ENCODE measurements at regions not wholly inside any gene's neighbourhood (a gene's known extent, or its start where the extent isn't known, plus 50 kb on each side); places are given as distances from the start of the nearest gene placed in this dataset.
"Not testable (repeated sequence)": the region's sequence is repeated elsewhere in the genome, so short reads cannot be mapped to it uniquely, and the experiment has no call there.

DNA sequence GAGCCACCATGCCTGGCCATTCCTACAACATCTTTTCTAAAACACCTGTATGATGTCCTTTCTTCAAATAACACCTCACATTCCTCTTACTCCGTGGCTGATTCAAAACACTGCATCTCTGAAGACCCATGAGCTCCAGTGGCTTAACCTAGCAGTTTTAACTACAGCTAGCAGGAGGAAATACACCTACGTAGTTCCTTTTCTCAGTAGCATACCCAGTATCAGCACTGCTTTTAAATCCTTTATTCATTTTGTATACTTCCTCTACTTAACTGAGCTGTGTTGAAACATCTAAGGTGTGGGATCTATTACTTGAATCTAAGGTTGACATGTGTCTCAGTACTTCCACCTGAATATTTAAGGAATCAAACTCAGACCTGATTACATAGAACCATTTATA is 113.6 kb upstream of the CCDC28A start:
- no peak for DNase-seq

DNA sequence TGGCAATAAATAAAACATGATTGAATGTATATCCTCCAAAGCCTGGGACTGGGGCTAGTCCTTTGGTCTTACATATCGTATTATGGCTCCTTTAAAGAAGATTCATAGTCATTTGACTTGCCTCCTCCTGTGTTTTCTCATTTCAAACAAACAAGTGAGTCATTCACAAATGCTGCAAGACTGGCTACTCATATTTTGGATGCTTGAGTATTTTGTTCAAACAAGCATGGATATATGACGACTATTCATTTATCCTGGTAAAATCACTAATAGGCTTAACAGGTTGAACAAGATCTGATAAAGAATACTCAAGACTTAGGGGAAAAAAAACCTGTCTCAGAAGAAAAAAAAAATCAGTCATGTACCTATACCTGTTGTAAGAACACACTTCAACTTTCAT is 111.1 kb upstream of the CCDC28A start:
- no peak for DNase-seq

DNA sequence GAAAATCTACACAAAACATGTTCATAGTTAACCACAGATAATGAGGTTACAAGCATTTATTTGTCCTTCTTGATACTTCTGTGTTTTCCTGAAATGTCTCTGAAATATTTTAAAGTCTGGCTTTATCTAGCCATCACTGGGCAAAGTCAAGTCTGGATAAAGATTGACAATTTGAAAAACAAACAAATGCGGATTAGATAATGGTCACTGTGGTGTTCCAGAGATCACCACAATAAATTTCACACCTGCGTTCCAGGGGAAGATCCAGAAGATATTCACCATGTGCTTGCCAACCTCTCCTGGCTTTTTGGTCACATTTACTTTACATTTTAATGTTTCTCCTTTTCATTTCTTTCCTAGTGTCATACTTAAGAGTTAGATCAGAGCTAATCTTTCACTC is 109.7 kb upstream of the CCDC28A start:
- no peak for DNase-seq

DNA sequence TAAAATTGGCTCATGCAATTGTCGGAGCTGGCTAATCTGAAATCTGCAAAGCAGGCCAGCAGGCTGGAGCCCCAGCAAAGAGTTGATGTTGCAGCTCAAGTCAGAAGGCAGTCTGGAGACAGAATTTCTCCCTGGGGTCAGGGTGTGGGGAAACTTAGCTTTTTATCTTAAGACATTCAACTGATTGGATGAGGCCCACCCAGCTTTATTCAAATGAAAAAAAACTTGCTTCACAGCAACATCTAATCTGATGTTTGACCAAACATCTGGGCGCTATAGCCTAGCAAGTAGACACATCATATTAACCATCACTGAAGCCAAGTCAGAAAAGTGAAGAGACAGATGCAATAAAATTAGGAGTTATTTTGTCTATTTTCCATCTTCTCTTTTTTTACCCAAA is 108.8 kb upstream of the CCDC28A start:
- DNase-seq: no peak

DNA sequence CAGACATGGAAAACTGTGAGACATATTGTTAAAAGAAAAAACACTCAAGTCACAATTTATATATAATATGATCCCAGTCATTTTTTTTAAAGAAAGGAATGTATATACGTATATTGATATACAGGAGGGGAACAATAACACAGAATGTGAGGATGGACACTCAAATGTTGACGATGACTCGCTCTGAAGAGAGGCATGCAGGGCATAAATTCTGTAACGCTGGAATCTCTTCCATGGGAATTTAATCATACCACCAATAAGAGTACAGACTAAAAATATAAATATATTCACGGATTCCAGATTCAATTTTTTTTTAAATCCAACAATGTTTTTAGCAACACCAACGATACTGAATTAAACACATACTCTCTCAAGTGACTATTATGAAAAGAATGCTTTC is 106.9 kb upstream of the CCDC28A start:
- DNase-seq: no peak

DNA sequence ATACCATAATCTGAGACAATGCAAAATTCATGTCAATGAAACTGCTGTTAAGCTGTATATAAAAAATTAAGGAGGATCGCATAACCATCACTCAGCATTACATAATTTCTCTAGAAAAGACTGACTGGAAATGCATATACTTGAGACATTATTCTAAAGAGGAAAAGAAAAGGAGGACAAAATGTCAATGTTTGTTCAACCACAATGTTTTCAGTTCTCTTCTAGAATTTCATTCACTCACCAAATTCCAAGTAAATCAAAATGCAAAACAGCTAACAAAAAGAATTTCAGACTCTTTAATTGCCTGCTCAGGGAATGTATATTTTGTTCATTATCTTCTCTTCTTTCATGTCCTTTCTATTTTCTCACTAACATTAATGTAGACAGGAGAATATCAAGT is 106.2 kb upstream of the CCDC28A start:
- no peak for DNase-seq

DNA sequence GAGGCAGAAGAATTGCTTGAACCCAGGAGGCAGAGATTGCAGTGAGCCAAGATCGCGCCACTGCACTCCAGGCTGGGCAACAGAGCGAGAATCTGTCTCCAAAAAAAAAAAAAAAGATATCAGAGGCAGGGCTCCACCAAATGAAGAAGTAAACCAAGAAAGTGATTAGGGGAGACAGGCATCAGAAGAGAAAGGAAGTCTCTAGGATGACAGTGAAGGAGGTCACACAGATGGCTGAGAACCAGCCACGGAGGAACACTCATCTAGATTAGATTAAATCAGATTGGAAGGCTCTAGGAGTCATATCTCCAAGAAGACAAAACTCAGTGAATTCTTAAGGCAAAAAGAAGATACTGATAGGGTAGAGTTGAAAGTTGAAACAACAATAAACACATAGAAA is 102.2 kb upstream of the CCDC28A start:
- DNase-seq: no peak

DNA sequence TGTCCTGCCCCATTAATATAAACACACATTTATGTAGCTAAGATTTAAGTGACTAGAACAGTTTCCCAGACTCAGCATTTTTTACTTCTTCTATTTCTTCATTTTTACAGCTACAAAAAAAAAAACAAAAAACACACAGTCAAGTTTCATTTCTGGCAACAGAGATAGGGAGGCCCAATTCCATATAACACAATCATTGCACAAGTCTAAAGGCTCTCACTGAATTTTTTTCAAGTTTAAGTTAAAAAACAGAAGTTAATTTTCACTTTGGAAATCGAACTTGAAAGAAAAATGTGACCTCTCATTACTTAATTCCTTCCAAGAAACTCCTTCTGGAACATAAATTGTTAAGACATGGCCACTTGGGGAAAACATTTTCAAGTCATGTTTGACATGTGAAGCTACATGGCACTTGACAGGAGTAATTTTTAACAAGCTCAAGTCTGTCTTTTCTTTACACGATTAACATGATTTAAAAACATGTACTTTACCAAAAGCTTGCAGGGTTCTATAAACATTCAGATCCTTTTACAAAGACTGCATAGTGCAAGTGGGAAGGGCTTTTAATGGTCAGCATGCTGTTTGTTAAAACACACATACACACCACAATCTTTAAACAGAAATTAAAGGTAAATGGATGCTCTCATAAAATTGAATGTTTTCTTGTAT is 100.1 kb upstream of the CCDC28A start:
- peak; percentile 53 for DNase-seq

DNA sequence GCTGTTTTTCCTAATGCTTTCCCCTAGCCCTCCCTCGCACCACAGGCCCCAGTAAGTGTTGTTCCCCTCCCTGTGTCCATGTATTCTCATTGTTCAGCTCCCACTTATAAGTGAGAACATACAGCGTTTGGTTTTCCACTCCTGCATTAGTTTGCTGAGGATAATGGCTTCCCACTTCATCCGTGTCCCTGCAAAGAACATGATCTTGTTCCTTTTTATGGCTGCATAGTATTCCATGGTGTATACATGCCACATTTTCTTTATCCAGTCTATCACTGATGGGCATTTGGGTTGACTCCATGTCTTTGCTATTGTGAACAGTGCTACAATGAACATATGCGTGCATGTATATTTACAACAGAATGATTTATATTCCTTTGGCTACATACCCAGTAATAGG is 99.1 kb upstream of the CCDC28A start:
- not testable (repeated sequence) for DNase-seq

DNA sequence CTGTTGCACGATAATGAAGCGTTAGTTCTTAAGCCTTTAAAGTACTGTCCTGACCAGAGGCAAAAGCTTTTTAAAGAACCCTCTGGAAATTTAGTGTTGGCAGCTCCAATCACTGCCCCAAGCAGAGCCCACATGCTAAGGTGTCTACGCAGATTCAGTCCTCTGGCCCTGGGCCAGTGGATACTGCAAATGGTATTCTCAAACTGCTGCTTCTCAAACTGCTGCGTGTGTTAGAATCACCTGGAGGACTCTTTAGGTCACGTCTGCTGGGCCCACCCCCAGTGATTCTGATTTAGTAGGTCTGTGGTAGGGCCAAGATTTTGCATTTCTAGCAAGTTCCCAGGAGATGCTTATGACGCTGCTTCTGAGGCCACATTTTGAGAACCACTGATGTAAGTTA is 96.0 kb upstream of the CCDC28A start:
- DNase-seq: no peak

DNA sequence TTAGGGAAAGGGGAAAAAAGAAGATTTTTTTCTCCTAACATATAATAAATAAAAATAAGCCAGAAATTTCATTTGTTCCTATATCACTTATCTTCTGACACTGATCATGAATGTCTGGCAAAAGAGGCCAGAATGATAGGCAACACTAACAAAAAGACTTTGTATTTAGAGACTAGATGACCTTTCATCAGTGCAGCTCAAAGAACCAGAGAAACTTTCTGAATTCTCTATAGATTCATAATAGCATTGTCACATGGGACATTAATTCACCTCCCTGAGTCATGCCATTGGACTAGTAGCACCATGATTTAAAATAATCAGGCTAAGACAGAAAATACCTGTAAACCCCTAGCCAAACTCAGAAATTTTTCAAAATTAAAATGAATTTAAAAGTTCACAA is 95.4 kb upstream of the CCDC28A start:
- DNase-seq: no peak

DNA sequence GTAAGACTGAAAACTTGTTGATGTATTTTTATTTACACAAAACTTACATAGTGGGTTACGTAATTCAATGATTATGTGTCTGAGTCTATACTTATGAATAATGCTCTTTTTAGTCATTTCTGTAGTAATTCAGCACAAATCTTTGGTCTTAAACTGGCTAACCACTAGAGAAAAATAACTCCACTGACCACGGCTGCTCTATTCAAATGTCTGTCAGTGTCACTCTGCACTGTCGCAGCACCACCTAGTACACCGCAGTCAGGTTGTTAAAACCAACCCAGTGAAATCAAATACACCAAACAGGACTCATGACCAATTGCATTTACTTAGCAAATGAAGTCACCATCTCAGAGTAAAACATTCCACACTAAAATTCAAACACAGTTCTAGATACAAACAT is 93.5 kb upstream of the CCDC28A start:
- no peak for DNase-seq

DNA sequence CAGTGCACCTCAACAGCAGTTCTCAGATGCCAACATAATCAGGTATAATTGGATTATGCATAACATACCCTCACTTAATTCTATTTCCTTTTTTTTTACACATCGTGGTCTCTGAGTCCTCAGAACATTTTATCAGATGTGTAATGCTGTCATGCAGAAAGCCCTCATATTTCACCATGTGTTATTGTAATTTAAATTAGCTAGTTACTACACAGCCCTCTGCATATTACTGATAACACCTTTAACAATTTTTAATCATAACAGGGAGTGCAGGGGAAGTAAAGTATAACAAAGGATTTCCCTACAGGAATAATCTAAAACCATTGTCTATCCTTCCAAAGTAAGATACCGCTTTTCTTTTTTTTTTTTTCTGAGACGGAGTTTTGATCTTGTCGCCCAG is 91.9 kb upstream of the CCDC28A start:
- DNase-seq: no peak

DNA sequence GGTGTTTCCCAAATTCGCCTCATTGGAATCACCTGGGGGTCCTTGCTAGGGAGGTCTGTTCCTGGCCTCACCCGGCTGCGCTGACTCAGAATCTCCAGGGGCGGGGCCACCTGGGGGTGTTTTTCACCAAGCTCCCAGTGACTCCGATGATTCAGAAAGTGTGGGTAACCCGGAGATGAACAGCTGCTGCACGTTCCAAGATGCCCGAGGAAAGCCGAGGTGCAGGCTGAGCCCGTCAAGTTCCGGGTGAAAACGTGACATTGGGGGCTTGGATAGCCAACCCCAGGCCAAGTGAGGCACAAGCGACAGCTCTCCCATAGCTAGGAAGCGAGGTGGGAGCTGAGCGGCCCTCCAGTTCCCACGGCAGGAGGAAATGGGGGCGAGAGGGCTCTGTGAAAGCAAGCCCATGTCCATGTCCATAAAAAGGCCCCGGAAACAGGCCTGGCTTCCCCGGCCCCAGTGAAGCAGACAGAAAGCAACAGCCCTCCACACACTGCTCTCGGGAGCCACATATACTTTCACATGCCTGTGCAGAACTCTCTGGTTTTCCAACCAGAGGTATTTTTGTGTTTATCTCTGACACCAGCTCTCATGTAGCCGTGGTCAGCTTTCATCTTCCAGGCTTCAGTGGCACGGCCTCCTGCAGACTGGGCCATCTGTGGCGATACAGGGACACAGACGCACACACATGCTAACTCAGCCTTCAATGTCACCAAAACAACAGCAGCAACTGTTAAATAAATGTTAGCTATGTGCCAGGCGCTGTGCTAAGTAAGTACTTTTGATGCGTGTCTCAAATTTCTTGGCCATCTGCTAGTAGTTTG is 90.7 kb upstream of the CCDC28A start:
- no peak for DNase-seq

DNA sequence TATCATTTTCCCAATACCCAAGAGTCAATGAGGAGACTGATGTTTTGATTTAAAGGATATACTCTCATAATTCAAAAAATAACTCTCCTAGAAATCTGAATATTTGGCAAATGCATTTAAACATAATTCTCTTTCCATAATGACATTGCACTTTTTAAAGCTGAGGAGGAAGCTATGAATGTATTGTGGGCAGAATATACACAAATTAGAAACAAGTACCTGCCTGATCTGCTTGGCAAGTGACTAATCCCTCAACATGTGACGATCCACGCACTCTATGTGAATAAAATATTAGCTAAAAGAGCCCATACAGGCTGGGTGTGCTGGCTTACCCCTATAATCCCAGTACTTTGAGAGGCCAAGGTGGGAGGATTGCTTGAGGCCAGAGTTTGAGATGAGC is 88.3 kb upstream of the CCDC28A start:
- no peak for DNase-seq

DNA sequence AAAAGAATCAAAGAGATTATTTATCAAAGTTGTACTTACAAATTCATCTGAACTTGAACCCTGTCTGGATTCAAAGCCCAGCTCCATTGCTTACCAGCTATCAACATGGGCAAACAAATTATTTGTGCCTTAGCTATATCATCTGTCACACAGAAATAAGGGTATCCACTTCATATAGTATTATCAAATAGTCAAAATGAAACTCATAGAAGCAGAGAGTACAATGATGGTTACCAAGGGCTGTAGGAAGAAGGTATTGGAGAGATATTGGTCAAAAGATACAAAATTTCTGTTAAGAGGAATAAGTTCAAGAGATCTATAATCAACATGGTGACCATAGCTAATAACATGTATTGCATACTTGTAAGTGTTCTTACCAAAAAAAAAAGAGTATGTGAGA is 87.8 kb upstream of the CCDC28A start:
- DNase-seq: no peak

DNA sequence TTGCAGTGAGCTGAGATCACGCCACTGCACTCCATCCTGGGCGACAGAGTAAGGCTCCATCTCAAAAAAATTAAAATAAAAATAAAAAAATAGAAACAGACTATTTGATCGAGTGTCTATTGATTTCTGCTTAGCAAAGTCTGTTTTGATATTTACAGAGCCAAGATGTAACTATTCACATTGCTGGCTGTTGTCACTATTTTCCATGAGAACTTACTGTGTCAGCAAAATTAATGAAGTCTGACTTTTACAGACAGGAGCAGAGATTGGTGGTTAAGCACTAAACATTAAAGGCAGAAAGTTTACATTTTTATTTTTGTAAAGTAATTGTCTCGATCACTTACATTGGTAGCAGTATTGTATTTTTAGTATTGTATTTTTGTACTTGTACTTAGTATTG is 85.0 kb upstream of the CCDC28A start:
- DNase-seq: no peak

DNA sequence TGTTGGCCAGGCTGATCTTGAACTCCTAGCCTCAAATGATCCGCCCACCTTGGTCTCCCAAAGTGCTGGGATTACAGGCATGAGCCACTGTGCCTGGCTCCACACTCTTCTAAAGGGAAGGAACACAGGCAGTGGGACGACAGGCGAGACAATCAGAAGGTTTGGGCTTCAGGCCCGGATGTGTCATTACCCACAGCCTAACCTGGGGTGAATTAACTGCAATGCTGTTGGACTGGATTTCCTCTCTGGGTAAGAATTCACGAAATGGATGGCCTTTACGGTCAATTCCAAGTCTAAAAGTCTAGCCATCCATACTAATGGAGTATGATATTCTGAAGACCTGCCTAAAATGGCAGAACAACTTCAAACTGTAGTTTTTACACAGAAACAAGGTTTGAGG is 83.7 kb upstream of the CCDC28A start:
- no peak for DNase-seq

DNA sequence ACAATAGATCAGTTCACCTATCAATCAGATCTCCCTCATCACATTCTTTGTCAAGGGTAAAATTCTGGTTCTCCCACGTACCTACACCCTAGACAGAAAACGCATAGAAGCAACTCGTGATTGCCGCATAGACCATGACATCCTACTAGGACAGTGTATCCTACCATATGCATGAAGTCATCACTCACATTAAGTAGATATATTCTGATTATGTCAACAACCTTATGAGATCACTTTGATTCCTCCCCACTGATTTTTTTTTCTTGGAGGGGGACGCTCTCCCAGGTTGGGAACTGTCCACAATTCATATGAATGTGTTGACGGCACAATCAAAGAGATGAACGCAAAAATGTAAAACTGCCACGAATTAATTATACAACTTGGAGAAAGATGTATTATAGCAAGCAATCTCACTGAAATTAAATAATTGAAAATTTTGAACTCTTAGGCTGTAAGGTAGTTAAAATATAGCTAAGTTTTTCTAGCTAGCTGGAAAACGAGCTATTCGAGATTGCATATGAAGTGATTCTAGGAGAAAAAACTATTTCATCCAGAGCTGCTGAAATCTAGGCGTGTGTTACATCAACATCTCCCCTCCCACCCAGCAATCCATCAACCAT is 82.5 kb upstream of the CCDC28A start:
- DNase-seq: no peak

DNA sequence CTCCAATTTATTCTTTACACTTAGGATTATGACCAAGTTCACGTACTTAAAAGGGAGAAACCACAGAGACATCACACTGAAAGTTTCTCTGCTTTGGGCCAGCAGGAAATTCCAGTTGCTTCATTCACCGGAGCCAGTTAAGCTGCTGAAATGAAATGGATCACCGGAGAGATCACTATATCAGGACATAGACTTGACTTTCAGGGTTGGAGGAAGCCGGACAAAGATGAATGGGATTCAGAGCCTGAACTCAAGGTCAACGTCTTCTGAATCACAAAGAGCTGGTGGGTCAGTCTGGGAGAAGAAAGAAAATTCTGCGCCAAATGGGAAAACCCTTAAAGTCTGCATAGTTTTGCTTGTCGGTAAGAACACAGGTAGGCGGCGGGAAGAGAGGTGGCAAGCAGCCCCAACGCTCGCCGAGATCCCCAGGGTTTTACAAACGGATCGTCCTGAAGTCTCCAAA is 81.9 kb upstream of the CCDC28A start:
- DNase-seq: peak; percentile 39

DNA sequence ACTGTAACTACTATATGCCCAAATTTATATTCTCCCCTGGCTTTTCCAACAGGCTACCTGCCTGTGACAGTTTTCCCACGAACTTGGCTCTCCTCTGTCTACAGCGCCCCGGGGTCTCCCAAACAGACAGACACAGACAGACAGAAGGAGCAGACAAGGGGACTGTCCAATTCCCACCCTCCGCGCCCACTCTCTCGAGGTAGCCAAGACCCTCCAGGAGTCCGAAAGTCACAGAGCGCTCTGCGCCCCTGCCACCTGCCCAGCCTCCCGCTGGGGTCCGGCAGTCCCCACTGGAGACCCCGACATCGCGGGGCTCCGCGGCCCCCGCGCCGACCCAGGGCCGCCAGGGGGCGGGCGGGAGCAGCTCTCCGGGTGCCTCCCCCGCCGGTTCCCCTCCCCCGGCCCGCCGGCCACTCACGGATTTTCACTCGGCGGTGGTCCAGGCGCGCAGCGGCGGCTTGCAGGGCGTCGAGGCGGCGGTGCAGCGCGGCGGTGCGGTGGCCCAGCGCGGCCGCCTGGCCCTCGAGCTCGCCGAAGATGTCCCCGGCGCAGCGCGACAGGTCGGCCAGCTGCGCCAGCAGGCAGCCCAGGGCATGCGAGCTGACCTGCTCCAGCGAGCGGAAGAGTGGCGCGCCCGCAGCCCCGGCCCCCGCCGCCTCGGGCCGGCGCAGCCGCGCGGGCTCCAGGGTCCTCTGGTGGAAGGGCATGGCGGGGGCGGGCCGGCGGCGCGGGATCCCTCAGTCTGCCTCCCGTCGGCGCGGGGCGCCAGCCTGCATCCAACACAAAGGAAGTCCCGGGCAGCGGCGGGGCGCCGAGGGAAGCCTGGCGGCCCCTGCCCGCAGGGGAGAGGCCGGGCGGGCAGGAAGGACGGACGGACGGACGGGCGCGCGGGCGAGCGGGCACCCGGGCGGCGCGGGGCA is 81.3 kb upstream of the CCDC28A start:
- peak; percentile 65 for DNase-seq
